SU-DHL-6 (cell line): ENCODE measurements at regions not wholly inside any gene's neighbourhood (a gene's known extent, or its start where the extent isn't known, plus 50 kb on each side); places are given as distances from the start of the nearest gene placed in this dataset.

Source experiments
- H2AFZ ChIP-seq: fragments of 200-600 bp; sonication (generic); 2 replicates; pipeline ENCODE4 v1.6.1; 2014; ENCODE audit warnings: low read depth, mild to moderate bottlenecking, moderate library complexity, mixed read lengths, antibody characterized with exemption, low read length; ENCODE audit not compliant: severe bottlenecking
- H3F3A ChIP-seq: fragments of 200-600 bp; shearing (Covaris generic); 2 replicates; pipeline ENCODE4 v1.6.0; 2016; ENCODE audit warnings: antibody characterized with exemption, mild to moderate bottlenecking; ENCODE audit not compliant: insufficient read depth
- H3K27ac ChIP-seq: fragments of 200-600 bp; sonication (generic); 2 replicates; pipeline ENCODE4 v1.5.1; 2016; ENCODE audit warnings: low read depth, mild to moderate bottlenecking, low read length, moderate library complexity, mixed read lengths
- H3K27me3 ChIP-seq: fragments of 200-600 bp; sonication (generic), shearing (Covaris generic); 2 replicates; pipeline ENCODE4 v1.6.0; 2014; ENCODE audit warnings: mild to moderate bottlenecking, low read length
- H3K36me3 ChIP-seq: fragments of 200-600 bp; sonication (generic); 2 replicates; pipeline ENCODE4 v1.6.1; 2014; ENCODE audit warnings: mild to moderate bottlenecking, low read length, mixed read lengths
- H3K4me2 ChIP-seq: fragments of 300-600, 200-600 bp; shearing (Covaris generic), sonication (generic); 2 replicates; pipeline ENCODE4 v1.6.0; 2014; ENCODE audit warnings: low read length, low read depth, mild to moderate bottlenecking; ENCODE audit not compliant: poor library complexity, severe bottlenecking
- H3K4me3 ChIP-seq: fragments of 200-600 bp; sonication (generic); 2 replicates; pipeline ENCODE4 v1.5.1; 2014; ENCODE audit warnings: antibody characterized with exemption, low read length, mild to moderate bottlenecking, mixed read lengths; ENCODE audit not compliant: insufficient read depth, poor library complexity, severe bottlenecking
- H3K79me2 ChIP-seq: fragments of 200-600 bp; sonication (generic); 2 replicates; pipeline ENCODE4 v1.6.1; 2014; ENCODE audit warnings: mild to moderate bottlenecking, low read length, moderate library complexity; ENCODE audit not compliant: insufficient read depth
- H3K9ac ChIP-seq: fragments of 200-600 bp; sonication (generic); 2 replicates; pipeline ENCODE4 v1.7.0; 2014; ENCODE audit warnings: mild to moderate bottlenecking, low read length
- H3K9me2 ChIP-seq: fragments of 200-600 bp; sonication (generic); replicated peaks from 2 replicates; pipeline ENCODE4 v1.6.1; 2014; ENCODE audit warnings: low read length; ENCODE audit not compliant: insufficient read depth
- H3K9me3 ChIP-seq: fragments of 200-600 bp; sonication (generic); 2 replicates; pipeline ENCODE4 v1.6.1; 2014; ENCODE audit warnings: low read length, mixed read lengths; ENCODE audit not compliant: insufficient read depth
- H4K20me1 ChIP-seq: fragments of 200-600 bp; sonication (generic); 2 replicates; pipeline ENCODE4 v1.6.1; 2014; ENCODE audit warnings: low read depth, mild to moderate bottlenecking, antibody characterized with exemption, low read length, moderate library complexity, mixed read lengths
- EZH2phosphoT487 ChIP-seq: fragments of 200-600 bp; sonication (generic), shearing (Covaris generic); conservative IDR thresholded peaks from 2 replicates; pipeline ENCODE4 v1.6.1; 2018; ENCODE audit warnings: mild to moderate bottlenecking, antibody characterized with exemption, low read length, moderate library complexity, mixed read lengths
- TF ChIP-seq, protein P1 (sequence below): fragments of 200-600 bp; sonication (generic); IDR thresholded peaks from one replicate; pipeline ENCODE4 v1.5.1; 2017; ENCODE audit warnings: antibody characterized with exemption, mild to moderate bottlenecking, low read length, moderate library complexity; ENCODE audit not compliant: insufficient read depth, poor library complexity, severe bottlenecking

DNA sequence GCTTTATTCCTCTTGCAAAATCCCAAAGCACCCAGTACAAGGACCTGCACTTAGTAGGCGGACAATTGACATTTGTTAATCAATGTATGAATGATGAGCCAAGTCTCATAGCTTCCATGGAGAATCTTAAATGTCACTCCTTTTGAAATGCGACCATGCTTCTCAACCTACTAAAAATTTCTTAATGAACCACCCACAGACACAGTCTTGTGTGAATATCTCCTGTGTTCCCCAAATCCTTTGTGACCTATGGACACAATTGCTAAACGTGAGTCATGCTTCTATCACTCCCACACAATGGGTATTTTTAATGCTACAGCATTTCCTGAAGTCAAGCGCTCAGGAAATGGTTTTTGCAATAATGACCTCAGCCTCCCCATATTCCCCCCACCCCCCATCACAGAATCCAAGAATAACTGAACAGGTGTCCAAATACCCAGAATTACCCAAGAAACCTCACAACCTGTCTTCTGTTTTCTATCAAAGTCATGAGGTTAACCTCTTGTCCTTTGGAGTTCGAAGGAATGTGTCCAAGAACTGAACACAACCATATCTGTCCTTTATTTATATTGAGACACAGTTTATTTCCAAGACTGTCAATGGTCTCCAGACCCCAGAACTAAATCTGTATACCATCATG lies 163.6 kb upstream of the PLEKHG7 start:
- H3K9me3 ChIP-seq, result no peaks in the 10 kb centered on the region
- H2AFZ ChIP-seq, result no peak overlapping the region
- no peak overlapping the region for H3K4me2 ChIP-seq
- no peaks in the 10 kb centered on the region for H3K79me2 ChIP-seq
- no peak overlapping the region for H3K4me3 ChIP-seq
- no peaks in the 10 kb centered on the region for H3K9me2 ChIP-seq
- no peak for TF ChIP-seq EZH2phosphoT487
- TF ChIP-seq, protein P1, sequence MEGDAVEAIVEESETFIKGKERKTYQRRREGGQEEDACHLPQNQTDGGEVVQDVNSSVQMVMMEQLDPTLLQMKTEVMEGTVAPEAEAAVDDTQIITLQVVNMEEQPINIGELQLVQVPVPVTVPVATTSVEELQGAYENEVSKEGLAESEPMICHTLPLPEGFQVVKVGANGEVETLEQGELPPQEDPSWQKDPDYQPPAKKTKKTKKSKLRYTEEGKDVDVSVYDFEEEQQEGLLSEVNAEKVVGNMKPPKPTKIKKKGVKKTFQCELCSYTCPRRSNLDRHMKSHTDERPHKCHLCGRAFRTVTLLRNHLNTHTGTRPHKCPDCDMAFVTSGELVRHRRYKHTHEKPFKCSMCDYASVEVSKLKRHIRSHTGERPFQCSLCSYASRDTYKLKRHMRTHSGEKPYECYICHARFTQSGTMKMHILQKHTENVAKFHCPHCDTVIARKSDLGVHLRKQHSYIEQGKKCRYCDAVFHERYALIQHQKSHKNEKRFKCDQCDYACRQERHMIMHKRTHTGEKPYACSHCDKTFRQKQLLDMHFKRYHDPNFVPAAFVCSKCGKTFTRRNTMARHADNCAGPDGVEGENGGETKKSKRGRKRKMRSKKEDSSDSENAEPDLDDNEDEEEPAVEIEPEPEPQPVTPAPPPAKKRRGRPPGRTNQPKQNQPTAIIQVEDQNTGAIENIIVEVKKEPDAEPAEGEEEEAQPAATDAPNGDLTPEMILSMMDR, result no peak
- H3F3A ChIP-seq, result no peaks in the 10 kb centered on the region
- no peak overlapping the region for H3K27ac ChIP-seq
- no peaks in the 10 kb centered on the region for H3K27me3 ChIP-seq
- no peaks in the 10 kb centered on the region for H4K20me1 ChIP-seq
- H3K9ac ChIP-seq, result no peak overlapping the region
- no peaks in the 10 kb centered on the region for H3K36me3 ChIP-seq

DNA sequence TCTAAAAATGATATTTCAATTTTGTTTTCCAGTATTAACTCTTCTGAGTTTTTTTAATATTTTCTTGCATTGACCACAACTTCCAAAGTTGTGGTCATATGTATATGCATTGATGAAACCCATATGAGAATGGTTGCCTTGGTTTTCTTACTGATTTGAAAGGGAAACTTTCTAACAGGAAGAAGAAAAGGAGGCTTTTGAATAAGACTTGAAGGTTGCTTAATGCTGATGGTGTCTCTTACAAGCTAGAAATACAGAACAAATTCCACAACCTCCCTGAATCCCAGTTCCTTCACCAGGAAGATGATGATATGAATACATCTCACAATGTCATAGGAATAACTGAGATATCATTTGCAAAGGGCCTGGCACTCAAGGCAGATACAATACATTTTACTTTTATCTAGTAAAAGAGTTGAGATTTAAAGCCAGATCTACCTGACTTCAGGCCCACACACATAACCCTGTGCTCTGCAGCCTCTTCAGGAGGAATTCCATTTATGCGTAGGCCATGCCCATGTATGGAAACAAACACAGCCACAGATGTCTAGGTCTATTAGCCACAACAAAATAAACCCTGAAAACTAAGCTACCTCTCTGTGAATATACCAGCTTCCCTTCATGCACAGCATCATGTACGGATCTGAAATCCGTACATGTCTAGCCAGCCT lies 165.4 kb upstream of the PLEKHG7 start:
- H3K9me2 ChIP-seq, result no peaks in the 10 kb centered on the region
- no peak overlapping the region for H3K27ac ChIP-seq
- H3K4me2 ChIP-seq, result no peak overlapping the region
- TF ChIP-seq EZH2phosphoT487, result no peak
- TF ChIP-seq, protein P1, result no peak
- no peaks in the 10 kb centered on the region for H3K9me3 ChIP-seq
- H3K36me3 ChIP-seq, result no peaks in the 10 kb centered on the region
- no peaks in the 10 kb centered on the region for H3K79me2 ChIP-seq
- H3K4me3 ChIP-seq, result no peak overlapping the region
- H3K9ac ChIP-seq, result no peak overlapping the region
- no peaks in the 10 kb centered on the region for H3K27me3 ChIP-seq
- no peaks in the 10 kb centered on the region for H3F3A ChIP-seq
- no peak overlapping the region for H2AFZ ChIP-seq
- H4K20me1 ChIP-seq, result no peaks in the 10 kb centered on the region

DNA sequence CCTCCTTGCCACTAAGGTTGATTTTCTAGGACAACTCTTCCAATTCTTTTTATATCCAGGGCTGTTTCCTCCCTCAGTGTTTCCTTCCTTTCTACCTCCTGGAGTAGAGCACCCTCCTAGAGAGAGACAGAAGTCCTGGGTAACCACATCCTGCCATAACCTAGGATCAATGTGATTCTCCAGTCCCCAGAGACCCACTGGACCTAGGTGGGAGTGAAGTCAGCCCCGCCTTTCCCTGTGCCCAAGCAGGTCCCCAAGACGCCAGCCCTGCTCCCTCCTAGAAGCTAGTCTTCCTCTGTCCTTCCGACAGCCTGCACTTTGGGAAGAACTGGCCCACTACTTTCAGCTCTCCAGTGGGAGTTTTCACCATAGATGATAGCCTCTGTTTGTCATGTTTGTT lies 166.8 kb upstream of the PLEKHG7 start:
- no peak overlapping the region for H3K4me3 ChIP-seq
- no peak overlapping the region for H3K27ac ChIP-seq
- H3K9me3 ChIP-seq, result no peaks in the 10 kb centered on the region
- no peak overlapping the region for H3K9ac ChIP-seq
- no peaks in the 10 kb centered on the region for H4K20me1 ChIP-seq
- no peaks in the 10 kb centered on the region for H3F3A ChIP-seq
- H3K9me2 ChIP-seq, result no peaks in the 10 kb centered on the region
- no peaks in the 10 kb centered on the region for H3K79me2 ChIP-seq
- H3K27me3 ChIP-seq, result no peaks in the 10 kb centered on the region
- H2AFZ ChIP-seq, result no peak overlapping the region
- H3K36me3 ChIP-seq, result no peaks in the 10 kb centered on the region
- H3K4me2 ChIP-seq, result no peak overlapping the region
- no peak for TF ChIP-seq EZH2phosphoT487
- TF ChIP-seq, protein P1, result no peak
